ENCODE measurements at regions not wholly inside any gene's neighbourhood (a gene's known extent, or its start where the extent isn't known, plus 50 kb on each side); places are given as distances from the start of the nearest gene placed in this dataset.

GRCh38 chr3:124381575-124382333, 348.5 kb upstream of the UMPS start:
- no peak for FAIRE-seq

- FAIRE-seq, result no peak
Observed at GRCh38 chr3:124383051-124383450, 347.2 kb upstream of the UMPS start.

GRCh38 chr3:124383846-124384466, 346.3 kb upstream of the UMPS start:
- FAIRE-seq, result no peak

GRCh38 chr3:124384527-124384926, 345.7 kb upstream of the UMPS start:
- no peak for FAIRE-seq

GRCh38 chr3:124385996-124386395, 344.3 kb upstream of the UMPS start:
- FAIRE-seq, result no peak

GRCh38 chr3:124386996-124387595, 343.2 kb upstream of the UMPS start:
- FAIRE-seq, result no peak

- no peak for FAIRE-seq
Observed at GRCh38 chr3:124391774-124392173, 338.5 kb upstream of the UMPS start.

- FAIRE-seq, result no peak
Observed at GRCh38 chr3:124393340-124393739, 336.9 kb upstream of the UMPS start.

- no peak for FAIRE-seq
Observed at GRCh38 chr3:124395162-124395561, 335.1 kb upstream of the UMPS start.

GRCh38 chr3:124395584-124396338, 334.5 kb upstream of the UMPS start:
- no peak for FAIRE-seq

- no peak for FAIRE-seq
Observed at GRCh38 chr3:124396339-124396950, 333.8 kb upstream of the UMPS start.

- FAIRE-seq, result no peak
Observed at GRCh38 chr3:124397088-124397487, 333.2 kb upstream of the UMPS start.

- FAIRE-seq, result no peak
Observed at GRCh38 chr3:124398594-124398993, 331.7 kb upstream of the UMPS start.

GRCh38 chr3:124401843-124402242, 328.4 kb upstream of the UMPS start:
- no peak for FAIRE-seq

GRCh38 chr3:124402791-124403190, 327.5 kb upstream of the UMPS start:
- no peak for FAIRE-seq

GRCh38 chr3:124404621-124405020, 325.6 kb upstream of the UMPS start:
- FAIRE-seq, result no peak

GRCh38 chr3:124407260-124407659, 323.0 kb upstream of the UMPS start:
- no peak for FAIRE-seq

GRCh38 chr3:124409650-124410275, 320.5 kb upstream of the UMPS start:
- no peak for FAIRE-seq

- no peak for FAIRE-seq
Observed at GRCh38 chr3:124410471-124410870, 319.8 kb upstream of the UMPS start.

- FAIRE-seq, result no peak
Observed at GRCh38 chr3:124411728-124412127, 318.5 kb upstream of the UMPS start.

GRCh38 chr3:124412644-124413043, 317.6 kb upstream of the UMPS start:
- FAIRE-seq, result no peak

GRCh38 chr3:124413393-124413792, 316.9 kb upstream of the UMPS start:
- no peak for FAIRE-seq
